Type B pancreatic cell (in vitro differentiated cells): ENCODE measurements at regions not wholly inside any gene's neighbourhood (a gene's known extent, or its start where the extent isn't known, plus 50 kb on each side); places are given as distances from the start of the nearest gene placed in this dataset.

Experiments
- DNase-seq: peaks from one replicate; pipeline ENCODE4 v3.0.0; 2021; ENCODE audit warnings: mixed read lengths; ENCODE audit not compliant: unreplicated experiment; ENCODE audit errors: extremely low spot score
- H3K27ac Mint-ChIP-seq: 2 replicates; pipeline ENCODE4 v1.8.0; 2021; ENCODE audit warnings: mild to moderate bottlenecking, mixed read lengths
- H3K27me3 Mint-ChIP-seq: 2 replicates; pipeline ENCODE4 v1.8.0; 2021; ENCODE audit warnings: mixed read lengths
- H3K36me3 Mint-ChIP-seq: 2 replicates; pipeline ENCODE4 v1.8.0; 2021; ENCODE audit warnings: mixed read lengths
- H3K4me1 Mint-ChIP-seq: one replicate; pipeline ENCODE4 v1.8.0; 2021; ENCODE audit warnings: mixed read lengths; ENCODE audit not compliant: unreplicated experiment
- H3K4me3 Mint-ChIP-seq: 2 replicates; pipeline ENCODE4 v1.8.0; 2021; ENCODE audit warnings: mild to moderate bottlenecking, mixed read lengths
- H3K9me3 Mint-ChIP-seq: 2 replicates; pipeline ENCODE4 v1.8.0; 2021; ENCODE audit warnings: mixed read lengths
- CTCF ChIP-seq: fragments of 200-600 bp; sonication (generic); conservative IDR thresholded peaks from 2 replicates; pipeline ENCODE4 v1.5.0; 2021; ENCODE audit warnings: antibody characterized with exemption, mild to moderate bottlenecking

DNA sequence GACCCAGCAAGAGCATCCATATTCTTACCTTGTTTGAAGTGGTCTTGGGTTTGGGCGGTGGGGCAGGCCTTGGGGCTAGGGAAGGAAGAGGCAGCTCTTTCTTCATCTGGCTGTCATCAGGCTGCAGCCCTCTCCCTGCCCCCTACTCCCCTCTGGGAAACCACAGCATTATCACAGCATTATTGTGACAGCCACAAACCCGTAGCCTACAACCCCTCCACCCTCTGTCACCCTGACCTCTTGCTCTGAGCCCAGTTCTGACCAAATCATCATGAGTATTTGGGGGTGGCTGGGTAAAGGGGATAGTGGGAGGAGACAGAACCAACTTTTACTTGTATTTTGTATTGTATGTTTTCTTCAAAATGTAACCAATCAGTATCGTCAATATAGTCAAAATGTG lies 94.3 kb upstream of the ARRDC3 start:
- Mint-ChIP-seq H3K4me3 (no peak overlapping the region), H3K9me3 (no peaks in the 10 kb centered on the region), H3K27ac (no peak overlapping the region), H3K4me1 (no peaks in the 10 kb centered on the region), H3K36me3 (no peaks in the 10 kb centered on the region), H3K27me3 (no peaks in the 10 kb centered on the region)
- no peak for TF ChIP-seq CTCF
- DNase-seq: no peak

DNA sequence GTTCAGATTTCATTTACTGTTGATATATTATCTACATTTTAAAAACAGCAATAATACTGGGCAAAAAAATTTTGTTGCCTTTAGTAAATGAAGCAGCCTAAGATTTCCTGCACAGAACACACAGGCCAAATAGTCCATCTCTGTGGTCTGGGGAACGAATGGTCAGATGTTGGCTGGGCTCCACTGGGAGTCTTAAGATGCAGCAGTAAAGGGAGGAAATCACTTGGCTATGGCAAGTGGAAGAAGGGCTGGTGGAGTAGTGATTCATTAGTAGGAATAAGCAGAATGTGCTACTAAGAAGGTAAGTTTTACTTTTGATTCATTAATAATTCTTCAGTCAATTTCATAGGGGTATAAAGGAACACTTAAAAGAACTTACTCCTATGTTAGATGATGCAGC lies 91.1 kb upstream of the ARRDC3 start:
- Mint-ChIP-seq H3K9me3 (no peaks in the 10 kb centered on the region), H3K4me1 (no peaks in the 10 kb centered on the region), H3K27me3 (no peaks in the 10 kb centered on the region), H3K27ac (no peak overlapping the region), H3K4me3 (no peak overlapping the region), H3K36me3 (no peaks in the 10 kb centered on the region)
- TF ChIP-seq CTCF: no peak
- DNase-seq: no peak

DNA sequence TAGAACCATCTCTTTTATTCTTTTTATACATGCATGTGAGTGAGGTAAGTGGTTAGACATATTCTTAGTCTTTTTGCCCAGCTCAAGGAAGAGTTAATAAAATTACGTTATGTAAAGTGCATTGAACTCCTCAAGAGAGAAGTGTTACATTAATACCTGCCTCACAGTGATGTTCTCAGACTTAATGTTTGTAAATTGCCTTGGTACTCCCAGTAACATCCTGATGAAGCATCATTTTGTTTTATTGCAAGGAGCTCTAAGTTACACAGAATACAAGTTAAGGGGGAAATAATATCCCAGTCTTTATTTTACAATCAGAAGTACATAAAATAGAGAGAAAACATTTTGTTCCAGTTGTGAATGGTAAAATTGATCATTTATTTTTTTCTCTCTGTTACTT lies 89.5 kb upstream of the ARRDC3 start:
- H3K4me1 Mint-ChIP-seq: no peaks in the 10 kb centered on the region
- H3K9me3 Mint-ChIP-seq: no peaks in the 10 kb centered on the region
- no peak overlapping the region for H3K4me3 Mint-ChIP-seq
- no peak overlapping the region for H3K27ac Mint-ChIP-seq
- H3K36me3 Mint-ChIP-seq: no peaks in the 10 kb centered on the region
- TF ChIP-seq CTCF: no peak
- DNase-seq: no peak
- no peaks in the 10 kb centered on the region for H3K27me3 Mint-ChIP-seq

DNA sequence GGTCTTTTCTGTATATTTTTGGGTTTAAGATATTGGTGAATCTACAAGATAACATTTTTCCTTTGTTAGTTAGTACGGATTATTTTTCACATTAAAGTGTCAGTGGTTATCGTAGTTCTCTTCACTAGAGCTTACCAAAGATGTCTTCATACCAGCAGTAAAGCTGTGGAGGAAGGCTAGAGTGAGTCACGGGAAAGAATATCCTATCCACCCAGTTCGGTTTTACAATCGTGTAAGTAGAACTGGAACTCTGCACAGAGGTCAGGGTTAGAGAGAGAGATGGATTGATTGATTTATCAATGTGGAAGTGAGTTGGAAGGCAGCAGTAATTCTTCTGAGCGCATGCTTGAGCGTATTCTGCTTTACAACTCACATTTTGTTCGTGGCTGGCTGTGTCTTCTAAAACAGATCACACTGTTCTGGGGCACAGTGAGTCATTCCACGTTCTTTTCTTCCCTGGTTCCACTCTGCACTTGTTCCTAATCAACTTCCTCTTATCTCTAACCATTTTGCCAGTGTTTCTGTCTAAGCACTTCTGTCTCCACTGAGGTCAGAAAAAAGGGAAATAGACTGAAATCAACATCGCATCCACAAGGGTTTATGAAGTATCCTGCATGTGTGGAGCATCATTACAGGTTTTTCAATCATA lies 86.5 kb upstream of the ARRDC3 start:
- Mint-ChIP-seq H3K27me3 (no peaks in the 10 kb centered on the region), H3K4me1 (no peaks in the 10 kb centered on the region), H3K36me3 (no peaks in the 10 kb centered on the region), H3K27ac (no peak overlapping the region), H3K9me3 (no peaks in the 10 kb centered on the region), H3K4me3 (no peak overlapping the region)
- DNase-seq: no peak
- TF ChIP-seq CTCF: no peak

DNA sequence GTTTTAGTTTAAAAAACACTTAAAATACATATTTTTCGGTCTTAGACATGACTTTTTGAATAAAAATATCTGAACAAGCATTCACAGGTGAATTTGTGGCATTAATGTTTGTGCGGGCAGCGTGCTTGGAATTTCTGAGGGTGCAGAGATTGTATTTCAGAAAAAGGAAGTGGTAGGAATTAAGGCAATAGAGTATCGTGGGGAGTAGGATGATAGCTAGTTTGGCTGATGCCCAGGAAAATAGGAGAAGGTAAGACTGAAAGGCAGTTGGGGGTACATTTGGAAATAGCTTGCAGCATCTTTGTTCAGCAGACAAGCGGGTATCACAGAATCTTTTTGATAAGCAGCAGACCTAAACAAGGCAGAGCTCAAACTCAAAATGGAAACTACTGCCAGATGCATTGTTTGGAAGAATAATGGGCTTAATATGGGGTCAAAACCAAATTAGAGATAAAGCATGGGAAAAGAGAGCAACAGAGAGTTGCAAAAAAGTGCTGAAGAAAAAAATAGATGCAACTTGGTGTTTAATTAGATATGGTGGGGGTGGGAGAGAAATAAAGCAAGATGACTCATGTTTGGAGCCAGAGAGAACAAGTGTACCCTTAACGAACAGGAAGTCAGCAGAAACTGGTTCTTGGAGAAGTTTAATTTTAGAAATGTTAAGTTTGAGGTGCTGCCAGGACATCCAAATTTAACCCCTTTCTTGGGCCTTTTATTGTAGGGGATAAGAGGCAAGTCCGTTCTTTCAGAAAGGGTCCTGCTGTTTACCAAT lies 85.7 kb upstream of the ARRDC3 start:
- Mint-ChIP-seq H3K4me3 (no peak overlapping the region), H3K36me3 (no peaks in the 10 kb centered on the region), H3K27me3 (no peaks in the 10 kb centered on the region), H3K9me3 (no peaks in the 10 kb centered on the region), H3K27ac (no peak overlapping the region), H3K4me1 (no peaks in the 10 kb centered on the region)
- no peak for DNase-seq
- no peak for TF ChIP-seq CTCF
